ENCODE measurements at regions not wholly inside any gene's neighbourhood (a gene's known extent, or its start where the extent isn't known, plus 50 kb on each side); places are given as distances from the start of the nearest gene placed in this dataset.

GRCh38 chr4:100117750-100118149, 72.5 kb downstream of the DDIT4L start:
- no peak for DNase-seq (ENCODE audit: low read depth)
- Histone ChIP-seq H3K36me3 (ENCODE audit: control insufficient read depth, insufficient read depth, low read length) (no peaks in the 10 kb centered on the region), H3K4me3 (ENCODE audit: low read depth, low read length) (no peak overlapping the region), H3K27me3 (ENCODE audit: control insufficient read depth, insufficient read depth, low read length) (no peaks in the 10 kb centered on the region)
- no peak for FAIRE-seq
- TF ChIP-seq CTCF (IDR thresholded peaks at IDR 0.05; ENCODE audit: insufficient read depth, low read length, severe bottlenecking) = no peak

GRCh38 chr4:100114909-100115308, 75.4 kb downstream of the DDIT4L start:
- Histone ChIP-seq H3K36me3 (ENCODE audit: control insufficient read depth, insufficient read depth, low read length) (no peaks in the 10 kb centered on the region), H3K4me3 (ENCODE audit: low read depth, low read length) (no peak overlapping the region), H3K27me3 (ENCODE audit: control insufficient read depth, insufficient read depth, low read length) (no peaks in the 10 kb centered on the region)
- TF ChIP-seq CTCF (IDR thresholded peaks at IDR 0.05; ENCODE audit: insufficient read depth, low read length, severe bottlenecking) = no peak
- no peak for DNase-seq (ENCODE audit: low read depth)
- FAIRE-seq = no peak

- no peak overlapping the region for H3K4me3 ChIP-seq (ENCODE audit: low read depth, low read length)
- no peak for TF ChIP-seq CTCF (IDR thresholded peaks at IDR 0.05; ENCODE audit: insufficient read depth, low read length, severe bottlenecking)
Observed at GRCh38 chr4:100113732-100114131, 76.5 kb downstream of the DDIT4L start.

GRCh38 chr4:100113096-100113495, 77.2 kb downstream of the DDIT4L start:
- DNase-seq (ENCODE audit: low read depth) (no peak), FAIRE-seq (no peak)
- Histone ChIP-seq H3K36me3 (ENCODE audit: control insufficient read depth, insufficient read depth, low read length) (no peaks in the 10 kb centered on the region), H3K27me3 (ENCODE audit: control insufficient read depth, insufficient read depth, low read length) (no peaks in the 10 kb centered on the region), H3K4me3 (ENCODE audit: low read depth, low read length) (no peak overlapping the region)
- no peak for TF ChIP-seq CTCF (IDR thresholded peaks at IDR 0.05; ENCODE audit: insufficient read depth, low read length, severe bottlenecking)

More at GRCh38 chr4:100113732-100114131, 76.5 kb downstream of the DDIT4L start:
- Histone ChIP-seq H3K36me3 (ENCODE audit: control insufficient read depth, insufficient read depth, low read length) (no peaks in the 10 kb centered on the region), H3K27me3 (ENCODE audit: control insufficient read depth, insufficient read depth, low read length) (no peaks in the 10 kb centered on the region)
- DNase-seq (ENCODE audit: low read depth) (no peak), FAIRE-seq (no peak)

- DNase-seq (ENCODE audit: low read depth) (no peak), FAIRE-seq (no peak)
- H3K27me3 ChIP-seq (ENCODE audit: control insufficient read depth, insufficient read depth, low read length) = no peaks in the 10 kb centered on the region
- TF ChIP-seq CTCF (IDR thresholded peaks at IDR 0.05; ENCODE audit: insufficient read depth, low read length, severe bottlenecking) = no peak
- no peaks in the 10 kb centered on the region for H3K36me3 ChIP-seq (ENCODE audit: control insufficient read depth, insufficient read depth, low read length)
- no peak overlapping the region for H3K4me3 ChIP-seq (ENCODE audit: low read depth, low read length)
Observed at GRCh38 chr4:100109921-100110320, 80.3 kb downstream of the DDIT4L start.

GRCh38 chr4:100108869-100109268, 81.4 kb downstream of the DDIT4L start:
- Histone ChIP-seq H3K36me3 (ENCODE audit: control insufficient read depth, insufficient read depth, low read length) (no peaks in the 10 kb centered on the region), H3K4me3 (ENCODE audit: low read depth, low read length) (no peak overlapping the region), H3K27me3 (ENCODE audit: control insufficient read depth, insufficient read depth, low read length) (no peaks in the 10 kb centered on the region)
- no peak for TF ChIP-seq CTCF (IDR thresholded peaks at IDR 0.05; ENCODE audit: insufficient read depth, low read length, severe bottlenecking)
- no peak for DNase-seq (ENCODE audit: low read depth)
- no peak for FAIRE-seq
